ENCODE measurements at regions not wholly inside any gene's neighbourhood (a gene's known extent, or its start where the extent isn't known, plus 50 kb on each side); places are given as distances from the start of the nearest gene placed in this dataset.

DNA sequence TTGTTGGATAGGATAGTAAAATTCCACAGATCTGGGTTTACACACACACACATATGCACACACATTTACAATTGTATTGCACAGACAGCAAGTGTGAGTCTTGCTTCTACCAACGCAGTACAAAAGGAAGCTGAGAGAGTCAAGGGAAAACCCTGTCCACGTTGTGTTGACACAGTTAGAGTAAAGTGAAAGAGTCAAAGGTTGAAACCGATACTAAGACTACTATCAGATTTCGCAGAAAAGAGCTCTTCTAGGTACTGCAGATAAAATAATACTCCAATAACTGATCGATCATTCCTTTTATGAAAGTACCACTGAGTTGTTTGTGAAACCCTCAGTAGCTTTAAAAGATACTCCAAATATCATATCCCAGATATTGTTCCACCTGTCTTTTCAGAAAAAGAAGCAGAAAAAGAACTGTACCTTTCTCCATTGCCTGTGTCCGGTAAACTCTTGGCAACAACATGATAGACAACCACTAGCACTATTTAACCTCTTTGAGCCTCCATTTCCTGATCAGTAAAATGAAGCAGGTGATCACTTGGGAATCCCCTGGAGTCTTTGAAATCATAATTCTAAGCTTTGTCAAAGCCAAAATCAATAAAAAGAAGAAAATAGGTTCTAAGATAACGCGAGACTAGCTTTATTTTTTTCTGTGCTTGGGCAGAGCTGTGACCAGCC lies 224.6 kb upstream of the FOXN3 start:
- ATAC-seq (ENCODE audit: low FRiP score) (no peak), DNase-seq (ENCODE audit: low spot score) (no peak)
- TF ChIP-seq, protein P1, sequence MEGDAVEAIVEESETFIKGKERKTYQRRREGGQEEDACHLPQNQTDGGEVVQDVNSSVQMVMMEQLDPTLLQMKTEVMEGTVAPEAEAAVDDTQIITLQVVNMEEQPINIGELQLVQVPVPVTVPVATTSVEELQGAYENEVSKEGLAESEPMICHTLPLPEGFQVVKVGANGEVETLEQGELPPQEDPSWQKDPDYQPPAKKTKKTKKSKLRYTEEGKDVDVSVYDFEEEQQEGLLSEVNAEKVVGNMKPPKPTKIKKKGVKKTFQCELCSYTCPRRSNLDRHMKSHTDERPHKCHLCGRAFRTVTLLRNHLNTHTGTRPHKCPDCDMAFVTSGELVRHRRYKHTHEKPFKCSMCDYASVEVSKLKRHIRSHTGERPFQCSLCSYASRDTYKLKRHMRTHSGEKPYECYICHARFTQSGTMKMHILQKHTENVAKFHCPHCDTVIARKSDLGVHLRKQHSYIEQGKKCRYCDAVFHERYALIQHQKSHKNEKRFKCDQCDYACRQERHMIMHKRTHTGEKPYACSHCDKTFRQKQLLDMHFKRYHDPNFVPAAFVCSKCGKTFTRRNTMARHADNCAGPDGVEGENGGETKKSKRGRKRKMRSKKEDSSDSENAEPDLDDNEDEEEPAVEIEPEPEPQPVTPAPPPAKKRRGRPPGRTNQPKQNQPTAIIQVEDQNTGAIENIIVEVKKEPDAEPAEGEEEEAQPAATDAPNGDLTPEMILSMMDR (IDR thresholded peaks at IDR 0.05): no peak

DNA sequence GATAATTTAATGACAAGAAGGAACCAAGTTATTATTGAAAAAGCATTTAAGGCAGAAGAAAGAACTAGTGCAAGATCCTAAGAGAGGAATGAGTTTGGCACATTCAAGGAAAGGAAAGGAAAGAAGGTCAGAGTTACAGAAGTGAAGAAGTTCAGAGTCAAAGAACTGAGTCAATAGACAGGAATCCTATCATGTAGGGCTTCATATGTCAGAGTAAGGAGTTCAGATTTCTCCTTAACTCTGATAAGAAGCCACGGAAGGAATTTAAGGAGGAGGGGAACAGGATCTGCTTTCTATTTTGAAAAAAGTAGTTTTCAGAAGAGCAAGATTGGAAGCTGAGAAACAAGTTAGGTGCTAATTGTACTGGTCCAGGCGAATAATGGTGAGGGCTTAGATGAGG lies 223.1 kb upstream of the FOXN3 start:
- TF ChIP-seq, protein P1 (IDR thresholded peaks at IDR 0.05): no peak

DNA sequence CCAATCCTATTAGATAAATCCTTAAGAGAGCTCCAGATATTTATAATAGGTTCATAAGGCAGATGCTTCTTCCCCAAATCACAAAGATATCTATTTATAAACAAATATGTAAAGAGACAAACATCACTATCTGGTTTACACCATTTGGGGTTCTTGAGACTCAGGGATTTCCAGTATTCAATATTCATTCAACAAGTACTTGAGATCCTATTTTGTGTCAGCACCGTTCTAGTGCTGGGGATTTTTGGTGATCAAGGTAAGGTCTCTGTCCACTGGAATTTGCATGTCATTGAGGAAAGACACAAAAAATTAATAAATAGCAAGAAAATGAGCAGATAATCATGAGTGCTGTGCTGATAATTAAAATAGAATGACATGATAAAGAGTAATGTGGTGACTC lies 222.7 kb upstream of the FOXN3 start:
- ATAC-seq (ENCODE audit: low FRiP score) (no peak), DNase-seq (ENCODE audit: low spot score) (no peak)
- TF ChIP-seq, protein P1 (IDR thresholded peaks at IDR 0.05): no peak

More for the DNA sequence above, 223.1 kb upstream of the FOXN3 start:
- DNase-seq (ENCODE audit: low spot score): no peak
- no peak for ATAC-seq (ENCODE audit: low FRiP score)

DNA sequence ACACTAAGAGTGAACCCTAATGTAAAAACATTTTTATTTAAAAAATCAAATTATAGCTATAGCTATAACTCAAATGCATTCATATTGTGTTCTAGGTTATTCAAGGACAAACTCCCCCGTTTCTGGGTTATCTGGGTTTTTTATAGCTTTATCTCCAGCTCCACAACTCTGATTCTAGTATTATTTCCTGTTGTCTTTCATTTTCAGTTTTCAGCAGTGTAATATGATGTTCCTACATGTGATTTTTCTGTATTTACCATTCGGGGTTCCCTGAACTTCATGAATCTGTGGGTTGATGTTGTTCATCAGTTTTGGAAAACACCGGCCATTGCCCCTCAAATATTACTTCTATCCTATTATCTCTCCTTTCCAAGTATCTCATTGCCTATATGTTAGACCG lies 221.9 kb upstream of the FOXN3 start:
- TF ChIP-seq, protein P1 (IDR thresholded peaks at IDR 0.05): no peak
- DNase-seq (ENCODE audit: low spot score) (no peak), ATAC-seq (ENCODE audit: low FRiP score) (no peak)

DNA sequence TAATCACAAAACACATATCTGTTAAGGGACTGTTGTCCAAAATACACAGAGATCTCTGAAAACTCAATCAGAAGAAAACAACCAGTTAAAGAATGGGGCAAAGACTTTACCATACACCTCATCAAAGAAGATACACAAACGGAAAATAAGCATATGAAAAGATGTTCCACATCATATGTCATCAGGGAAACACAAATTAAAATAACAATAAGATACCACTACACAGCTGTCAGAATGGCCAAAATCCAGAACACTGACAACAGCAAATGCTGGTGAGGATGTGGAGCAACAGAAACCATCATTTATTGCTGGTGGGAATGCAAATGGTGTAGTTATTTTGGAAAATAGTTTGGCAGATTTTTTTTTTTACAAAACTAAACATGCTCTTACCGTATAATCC lies 220.5 kb upstream of the FOXN3 start:
- TF ChIP-seq, protein P1 (IDR thresholded peaks at IDR 0.05): no peak
- no peak for ATAC-seq (ENCODE audit: low FRiP score)
- no peak for DNase-seq (ENCODE audit: low spot score)

DNA sequence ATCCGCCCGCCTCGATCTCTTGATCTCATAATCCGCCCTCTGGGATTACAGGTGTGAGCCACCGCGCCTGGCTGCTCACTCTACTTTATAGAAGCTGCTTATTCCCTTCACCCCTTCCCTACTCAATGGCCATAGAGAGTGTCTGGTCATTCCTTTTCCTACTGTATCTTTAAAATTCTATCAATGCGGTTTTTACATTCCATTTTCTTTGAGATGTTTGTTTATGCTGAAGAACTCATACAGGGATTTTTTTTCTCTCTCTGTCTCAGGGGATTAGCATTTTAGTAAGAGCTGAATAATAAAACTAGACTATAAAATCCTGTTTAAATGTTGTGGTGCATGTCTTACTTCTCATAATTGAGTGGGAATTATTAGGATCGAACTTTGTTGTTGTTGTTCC lies 218.6 kb upstream of the FOXN3 start:
- TF ChIP-seq, protein P1 (IDR thresholded peaks at IDR 0.05): no peak
- ATAC-seq (ENCODE audit: low FRiP score) (no peak), DNase-seq (ENCODE audit: low spot score) (no peak)

DNA sequence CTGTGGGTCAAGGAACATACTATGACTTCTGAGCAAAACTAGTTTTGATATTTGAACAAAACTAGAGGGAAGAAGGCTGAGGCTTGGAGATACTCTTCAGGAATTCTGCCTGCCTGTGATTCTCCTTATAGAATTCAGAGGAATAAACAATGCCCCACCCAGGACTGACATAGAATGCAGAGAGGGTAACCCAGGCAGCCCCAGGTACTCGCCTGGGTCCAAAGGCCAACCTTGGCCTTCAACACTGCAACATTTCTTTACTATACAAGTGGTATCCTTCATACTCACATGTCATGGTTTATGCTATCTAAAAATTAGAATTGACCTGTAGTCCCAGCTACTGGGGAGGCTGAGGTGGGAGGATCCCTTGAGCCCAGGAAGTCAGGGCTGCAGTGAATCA lies 217.0 kb upstream of the FOXN3 start:
- no peak for ATAC-seq (ENCODE audit: low FRiP score)
- TF ChIP-seq, protein P1 (IDR thresholded peaks at IDR 0.05): no peak

More for the DNA sequence above, 217.0 kb upstream of the FOXN3 start:
- DNase-seq (ENCODE audit: low spot score): no peak
